Lower leg skin (tissue), 4 donors: ENCODE measurements at regions not wholly inside any gene's neighbourhood (a gene's known extent, or its start where the extent isn't known, plus 50 kb on each side); places are given as distances from the start of the nearest gene placed in this dataset.

Experiments
- DNase-seq, 2 donors: peaks; one replicate each; pipeline ENCODE4 v3.0.0-alpha.2; 2019; ENCODE audit warnings: low spot score in 2 of 2
- H3K4me3 ChIP-seq: fragments of 200-600 bp; sonication (generic); 2 replicates; pipeline ENCODE4 v1.5.1; 2017; ENCODE audit warnings: mild to moderate bottlenecking, low read depth; ENCODE audit not compliant: poor library complexity, severe bottlenecking
- POLR2A ChIP-seq, 2 donors: fragments of 450-650 bp; IDR thresholded peaks; one replicate each; pipeline ENCODE4 v1.6.1; 2016 to 2017; ENCODE audit warnings: antibody characterized with exemption in 2 of 2, mild to moderate bottlenecking in 1 of 2, moderate library complexity in 1 of 2
- WGBS, 2 donors: methylation state at CpG; one replicate each; pipeline ENCODE4 v1.1.5; 2018; 5-methylcytosine and 5-hydroxymethylcytosine counted together
- intact Hi-C: fragments of 100-400 bp; cut with DNase I; formaldehyde crosslinking; loops from one replicate; pipeline ENCODE4 v1.15.0; 2023; ENCODE audit warnings: low total_unique reads
- TF ChIP-seq, protein P1 (sequence below), 3 donors: fragments of 450-650 bp; IDR thresholded peaks; one replicate each; pipeline ENCODE4 v1.5.1; 2016; ENCODE audit warnings: antibody characterized with exemption in 3 of 3, mild to moderate bottlenecking in 3 of 3, moderate library complexity in 2 of 3

DNA sequence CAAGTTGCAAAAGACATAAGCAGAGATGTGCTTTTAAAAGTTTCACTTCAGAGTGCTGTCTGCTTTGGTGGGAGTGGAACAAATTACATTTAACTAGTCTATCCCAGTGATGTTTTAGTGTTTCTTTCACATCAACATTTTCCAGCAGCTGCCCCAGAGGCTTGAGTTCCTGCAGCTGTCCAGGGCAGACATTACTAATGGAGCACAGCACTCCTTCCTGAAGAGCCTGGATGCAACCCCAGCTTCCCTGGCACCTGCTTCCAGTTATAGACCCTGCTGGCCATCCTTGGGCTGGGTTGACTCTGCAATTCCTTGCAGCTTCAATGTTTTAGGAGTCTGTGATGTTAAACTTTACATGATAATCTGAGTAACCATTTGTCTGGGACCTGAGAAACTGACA lies 61.4 kb upstream of the PIRT start:
- H3K4me3 ChIP-seq: no peak overlapping the region
- intact Hi-C loops: loop anchor here (10.0 kb wide), 1 partner anchor 46 kb away; no protein-coding TSS in a partner anchor
- DNase-seq: peak in 1 of 2 donors; percentile 68
- TF ChIP-seq, protein P1, sequence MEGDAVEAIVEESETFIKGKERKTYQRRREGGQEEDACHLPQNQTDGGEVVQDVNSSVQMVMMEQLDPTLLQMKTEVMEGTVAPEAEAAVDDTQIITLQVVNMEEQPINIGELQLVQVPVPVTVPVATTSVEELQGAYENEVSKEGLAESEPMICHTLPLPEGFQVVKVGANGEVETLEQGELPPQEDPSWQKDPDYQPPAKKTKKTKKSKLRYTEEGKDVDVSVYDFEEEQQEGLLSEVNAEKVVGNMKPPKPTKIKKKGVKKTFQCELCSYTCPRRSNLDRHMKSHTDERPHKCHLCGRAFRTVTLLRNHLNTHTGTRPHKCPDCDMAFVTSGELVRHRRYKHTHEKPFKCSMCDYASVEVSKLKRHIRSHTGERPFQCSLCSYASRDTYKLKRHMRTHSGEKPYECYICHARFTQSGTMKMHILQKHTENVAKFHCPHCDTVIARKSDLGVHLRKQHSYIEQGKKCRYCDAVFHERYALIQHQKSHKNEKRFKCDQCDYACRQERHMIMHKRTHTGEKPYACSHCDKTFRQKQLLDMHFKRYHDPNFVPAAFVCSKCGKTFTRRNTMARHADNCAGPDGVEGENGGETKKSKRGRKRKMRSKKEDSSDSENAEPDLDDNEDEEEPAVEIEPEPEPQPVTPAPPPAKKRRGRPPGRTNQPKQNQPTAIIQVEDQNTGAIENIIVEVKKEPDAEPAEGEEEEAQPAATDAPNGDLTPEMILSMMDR (IDR thresholded peaks at IDR 0.05): no peak
- TF ChIP-seq POLR2A (IDR thresholded peaks at IDR 0.05): no peak

GRCh38 chr17:10894220-10894619 lies 56.3 kb upstream of the PIRT start:
- DNase-seq: no peak
- no peak overlapping the region for H3K4me3 ChIP-seq
- intact Hi-C loops: loop anchor here (10.0 kb wide), 1 partner anchor 51 kb away; no protein-coding TSS in a partner anchor
- no peak for TF ChIP-seq POLR2A (IDR thresholded peaks at IDR 0.05)
- WGBS, 2 donors: 85 to 86% methylated on average over 2 of the region's 2 CpGs

DNA sequence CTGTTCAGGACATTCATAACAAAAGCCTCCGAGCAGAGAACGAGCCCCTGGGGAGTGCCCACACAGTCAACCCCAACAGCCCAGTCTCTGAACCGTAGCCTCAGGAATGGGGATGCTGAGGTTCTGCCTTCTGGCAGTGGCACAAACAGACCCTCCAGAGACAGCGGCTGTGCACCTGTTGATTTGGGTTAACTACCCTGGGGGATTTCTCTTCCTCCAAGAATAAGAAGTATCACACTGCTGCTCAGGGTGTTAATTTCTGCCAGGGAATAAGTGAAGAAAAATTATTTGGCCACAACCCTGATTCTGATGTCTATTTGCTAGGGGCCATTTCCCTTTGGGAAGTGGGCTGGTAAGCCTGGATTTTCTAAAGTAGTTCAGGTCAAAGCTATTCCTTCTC lies 51.0 kb upstream of the PIRT start:
- TF ChIP-seq POLR2A (IDR thresholded peaks at IDR 0.05): no peak
- TF ChIP-seq, protein P1 (IDR thresholded peaks at IDR 0.05): no peak
- DNase-seq: no peak
- intact Hi-C loops: loop anchor here (5.0 kb wide), 1 partner anchor 253 kb away; no protein-coding TSS in a partner anchor
- WGBS, 2 donors: 54 to 62% methylated on average over 4 of the region's 4 CpGs
- no peak overlapping the region for H3K4me3 ChIP-seq
